HFF-Myc (cell line): ENCODE measurements at regions not wholly inside any gene's neighbourhood (a gene's known extent, or its start where the extent isn't known, plus 50 kb on each side); places are given as distances from the start of the nearest gene placed in this dataset.

ENCODE experiments used
- DNase-seq: peaks from one replicate; pipeline ENCODE4 v3.0.0-alpha.2; 2011; ENCODE audit warnings: low read depth; ENCODE audit errors: extremely low read depth
- H3K4me3 ChIP-seq: replicated peaks from 2 replicates; pipeline ENCODE4 v1.5.1; 2011; ENCODE audit warnings: low read depth, mild to moderate bottlenecking, control low read depth, low read length
- TF ChIP-seq, protein P1 (sequence below): IDR thresholded peaks from 2 replicates; pipeline ENCODE4 v1.5.1; 2012; ENCODE audit warnings: mild to moderate bottlenecking, low read depth, low read length, control low read depth; ENCODE audit errors: missing control alignments

DNA sequence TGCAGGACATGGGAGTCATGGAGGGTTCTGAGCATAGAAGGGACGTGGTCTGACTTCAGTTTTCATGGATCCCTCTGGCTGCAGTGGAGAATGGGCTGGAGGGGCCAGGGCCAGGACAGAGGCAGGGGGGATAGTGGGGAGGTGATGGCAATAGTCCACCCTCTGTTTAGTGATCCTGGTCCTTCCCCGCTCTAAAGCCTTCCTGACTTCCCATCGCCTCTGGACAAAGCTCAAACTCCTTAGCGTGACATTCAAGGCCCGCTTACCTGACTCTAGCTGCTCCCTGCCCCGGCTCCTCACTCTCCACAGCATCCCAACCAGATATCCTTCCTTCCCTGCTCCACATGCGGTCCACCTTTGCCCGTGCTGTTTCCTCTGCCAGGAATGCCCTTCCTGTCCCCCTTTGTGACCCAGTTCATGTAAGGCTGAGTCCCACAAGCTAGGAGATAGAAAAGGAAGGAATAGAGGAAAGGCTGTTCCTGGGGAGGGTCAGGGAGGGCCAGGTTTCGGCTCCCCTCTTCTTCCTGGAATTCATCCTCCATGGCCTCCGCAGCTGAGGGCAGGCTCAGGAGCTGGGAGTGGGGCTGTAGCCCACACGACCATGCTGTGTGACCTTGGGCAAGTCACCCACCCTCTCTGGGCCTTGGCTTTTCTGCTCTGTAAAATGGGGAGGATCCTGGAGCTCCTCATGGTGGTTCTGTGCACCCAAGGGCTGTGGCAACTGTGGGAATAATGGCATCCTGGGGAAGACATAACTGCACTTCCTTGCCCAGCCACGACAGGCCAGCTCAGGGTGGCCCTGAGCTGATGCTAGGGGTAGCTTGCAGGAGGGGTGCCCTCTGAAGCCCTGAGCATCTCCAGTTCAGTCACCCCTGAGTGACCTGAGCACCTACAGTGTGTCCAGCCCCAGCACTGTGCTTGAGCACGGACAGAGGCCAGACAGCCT is 116.1 kb downstream of the CEBPB start:
- no peak overlapping the region for H3K4me3 ChIP-seq
- no peak for DNase-seq
- TF ChIP-seq, protein P1, sequence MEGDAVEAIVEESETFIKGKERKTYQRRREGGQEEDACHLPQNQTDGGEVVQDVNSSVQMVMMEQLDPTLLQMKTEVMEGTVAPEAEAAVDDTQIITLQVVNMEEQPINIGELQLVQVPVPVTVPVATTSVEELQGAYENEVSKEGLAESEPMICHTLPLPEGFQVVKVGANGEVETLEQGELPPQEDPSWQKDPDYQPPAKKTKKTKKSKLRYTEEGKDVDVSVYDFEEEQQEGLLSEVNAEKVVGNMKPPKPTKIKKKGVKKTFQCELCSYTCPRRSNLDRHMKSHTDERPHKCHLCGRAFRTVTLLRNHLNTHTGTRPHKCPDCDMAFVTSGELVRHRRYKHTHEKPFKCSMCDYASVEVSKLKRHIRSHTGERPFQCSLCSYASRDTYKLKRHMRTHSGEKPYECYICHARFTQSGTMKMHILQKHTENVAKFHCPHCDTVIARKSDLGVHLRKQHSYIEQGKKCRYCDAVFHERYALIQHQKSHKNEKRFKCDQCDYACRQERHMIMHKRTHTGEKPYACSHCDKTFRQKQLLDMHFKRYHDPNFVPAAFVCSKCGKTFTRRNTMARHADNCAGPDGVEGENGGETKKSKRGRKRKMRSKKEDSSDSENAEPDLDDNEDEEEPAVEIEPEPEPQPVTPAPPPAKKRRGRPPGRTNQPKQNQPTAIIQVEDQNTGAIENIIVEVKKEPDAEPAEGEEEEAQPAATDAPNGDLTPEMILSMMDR: no peak

DNA sequence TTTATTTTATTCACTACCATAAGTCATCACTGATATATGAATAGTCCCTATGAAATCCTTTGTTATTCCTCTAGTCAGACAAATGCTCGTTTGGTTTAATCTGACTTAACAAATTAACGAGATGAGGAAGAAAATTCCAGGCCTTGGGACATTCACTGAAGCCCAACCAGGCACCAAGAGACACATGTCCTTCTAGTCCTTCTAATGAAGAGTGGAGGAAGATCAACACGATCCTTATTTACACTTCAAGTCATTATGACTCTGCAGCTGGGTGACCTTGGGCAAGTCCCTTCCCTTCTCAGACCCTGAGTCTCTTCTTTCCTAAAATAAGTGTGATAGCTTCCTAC is 117.5 kb downstream of the CEBPB start:
- TF ChIP-seq, protein P1: no peak
- H3K4me3 ChIP-seq: no peak overlapping the region
- DNase-seq: no peak

DNA sequence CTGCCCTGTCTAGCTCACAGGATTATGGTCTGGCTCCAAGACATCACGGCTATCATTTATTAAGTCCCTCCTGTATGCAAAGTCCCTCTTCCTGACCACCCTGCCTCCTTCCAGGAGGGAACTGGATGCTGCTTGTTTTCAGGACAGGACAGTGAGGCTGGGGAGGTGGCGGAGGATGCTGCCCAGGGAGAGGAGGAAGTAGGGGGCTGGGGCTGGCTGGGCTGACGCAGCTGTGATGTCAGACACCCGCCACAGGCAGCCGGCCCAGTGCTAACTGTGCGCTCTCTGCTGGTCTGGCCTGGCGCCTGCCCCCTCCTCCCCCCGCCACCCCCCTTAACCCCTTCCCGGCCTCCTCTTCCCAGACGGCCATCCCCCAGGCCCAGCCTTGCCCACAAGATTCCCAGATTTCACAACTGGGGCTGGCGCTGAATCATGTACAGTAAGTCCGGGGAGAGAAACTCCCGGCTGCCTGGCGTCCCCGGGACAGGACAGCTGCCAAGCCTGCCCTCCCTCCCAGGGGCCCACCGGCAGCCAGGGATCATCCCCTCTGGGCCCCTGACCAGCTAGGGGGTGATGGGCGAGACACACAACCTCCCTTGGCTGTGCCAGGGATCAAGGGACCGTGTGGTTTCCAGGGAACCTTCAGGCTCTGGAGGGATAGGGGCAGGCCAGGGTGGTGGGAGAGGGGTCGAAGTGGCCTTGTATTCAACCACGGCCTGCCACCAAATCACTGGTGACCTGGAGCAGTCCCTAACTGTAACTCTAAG is 118.1 kb downstream of the CEBPB start:
- peak; percentile 89 for DNase-seq
- TF ChIP-seq, protein P1: no peak
- H3K4me3 ChIP-seq: peak overlapping the region; percentile 33

DNA sequence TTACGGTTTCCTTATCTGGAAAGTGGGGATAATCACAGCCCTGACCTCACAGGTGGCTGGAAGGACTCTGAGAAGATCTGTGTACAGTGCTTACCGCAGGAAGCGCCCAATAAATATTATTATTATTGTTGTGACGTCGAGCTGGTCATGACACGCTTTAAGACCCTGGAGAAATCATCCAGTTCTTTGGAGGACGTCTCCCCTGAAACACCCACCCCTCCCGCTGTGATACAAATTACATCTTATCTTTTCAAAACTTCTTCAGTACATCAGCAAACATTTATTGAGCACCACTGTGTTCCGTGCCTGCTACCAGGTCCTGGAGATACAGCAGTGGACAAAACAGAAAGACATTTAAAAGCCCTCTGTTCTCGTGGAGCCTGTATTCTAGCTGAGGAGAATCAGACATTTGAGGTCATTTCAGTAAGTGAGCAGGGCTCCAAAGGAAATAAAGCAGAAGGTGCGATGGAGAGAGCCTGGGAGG is 118.7 kb downstream of the CEBPB start:
- no peak for DNase-seq
- peak overlapping the region; percentile 33 for H3K4me3 ChIP-seq
- TF ChIP-seq, protein P1: no peak

DNA sequence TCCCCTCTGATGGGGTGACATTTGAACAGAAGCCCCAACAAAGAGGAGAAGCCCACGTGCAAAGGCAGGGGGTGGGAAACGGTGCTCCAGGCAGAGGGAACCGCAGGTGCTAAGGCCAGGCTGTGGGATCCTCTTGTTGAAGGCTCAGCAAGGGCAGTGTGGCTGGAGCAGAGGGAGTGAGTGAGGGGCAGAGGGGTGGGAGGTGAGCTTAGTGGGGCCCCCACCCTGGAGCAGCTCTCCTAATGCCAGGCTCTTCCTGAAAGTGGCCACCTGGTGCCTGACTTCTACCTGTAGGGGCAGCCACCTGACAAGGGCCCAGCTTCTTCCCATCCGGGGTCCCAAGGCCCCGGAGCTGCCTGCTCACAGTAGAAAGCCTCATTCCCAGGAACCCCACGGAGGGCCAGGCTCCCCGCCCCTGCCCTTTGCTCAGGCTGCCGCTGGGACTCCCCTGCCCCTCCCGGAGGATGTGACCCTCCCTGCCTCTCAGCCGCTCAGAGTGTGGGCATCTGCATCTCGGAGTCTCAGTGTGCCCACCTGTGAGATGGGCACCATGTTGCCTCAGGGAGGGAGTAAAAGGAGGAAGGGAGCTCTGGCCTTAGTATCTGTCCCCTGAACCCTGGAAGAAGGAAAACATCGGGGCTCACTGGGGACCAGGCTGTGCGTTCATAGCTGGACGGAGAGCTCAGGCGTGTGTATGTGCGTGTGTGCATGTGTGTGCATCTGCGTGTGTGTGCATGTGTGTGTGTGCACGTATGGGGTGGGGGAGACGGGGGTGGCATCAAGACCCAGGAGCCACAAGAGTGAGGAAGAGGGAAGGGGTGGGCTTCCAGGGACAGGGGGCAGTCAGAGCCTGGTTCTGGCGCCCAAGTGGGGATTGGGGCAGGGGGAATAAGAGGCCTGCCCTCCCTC is 119.4 kb downstream of the CEBPB start:
- H3K4me3 ChIP-seq: no peak overlapping the region
- DNase-seq: no peak
- TF ChIP-seq, protein P1: no peak

DNA sequence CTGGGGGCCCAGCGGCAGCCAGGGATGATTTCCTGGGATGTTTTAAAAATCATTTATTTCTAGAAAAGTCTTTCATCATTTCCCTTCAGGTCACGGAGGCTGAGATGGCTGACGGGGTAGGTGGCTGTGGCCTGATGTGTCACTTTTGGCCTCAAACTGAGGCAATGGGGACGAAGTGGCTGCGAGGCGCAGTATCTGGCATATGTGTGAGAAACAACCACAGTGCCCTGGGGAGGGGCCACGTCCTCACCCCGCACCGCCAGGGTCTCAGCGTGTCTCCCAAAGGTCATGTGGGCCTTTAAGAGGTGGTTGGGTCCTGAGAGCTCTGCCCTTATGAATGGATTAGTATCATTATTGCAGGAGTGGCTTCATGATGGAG is 120.0 kb downstream of the CEBPB start:
- no peak for DNase-seq
- no peak overlapping the region for H3K4me3 ChIP-seq
- TF ChIP-seq, protein P1: no peak
